Glomerular visceral epithelial cell (primary cell): ENCODE measurements at regions not wholly inside any gene's neighbourhood (a gene's known extent, or its start where the extent isn't known, plus 50 kb on each side); places are given as distances from the start of the nearest gene placed in this dataset.
A peak's percentile ranks its signal among the peaks of the same experiment; 100 is the strongest.

Experiments used
- DNase-seq: peaks from one replicate; pipeline ENCODE4 v3.0.0-alpha.2; 2016; ENCODE audit errors: extremely low spot score

DNA sequence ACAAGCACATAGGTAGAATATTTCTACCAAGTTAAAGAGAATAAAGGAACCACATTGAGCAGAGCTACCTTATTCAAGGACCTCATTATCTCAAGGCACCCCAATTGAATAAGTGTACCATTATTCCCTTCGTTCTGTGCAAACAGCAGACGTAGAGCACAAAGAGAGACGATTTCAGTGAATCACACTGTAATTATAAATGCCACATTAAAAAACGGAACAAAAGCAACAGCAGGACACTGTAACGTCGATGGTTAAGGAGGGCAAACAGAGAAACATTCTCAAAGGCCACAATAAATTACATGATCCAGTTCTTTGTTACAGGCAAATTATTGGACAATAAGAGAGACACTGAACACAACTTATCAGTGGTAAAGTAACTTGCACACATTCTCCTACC lies 644.1 kb upstream of the TENM3 start:
- DNase-seq = no peak

DNA sequence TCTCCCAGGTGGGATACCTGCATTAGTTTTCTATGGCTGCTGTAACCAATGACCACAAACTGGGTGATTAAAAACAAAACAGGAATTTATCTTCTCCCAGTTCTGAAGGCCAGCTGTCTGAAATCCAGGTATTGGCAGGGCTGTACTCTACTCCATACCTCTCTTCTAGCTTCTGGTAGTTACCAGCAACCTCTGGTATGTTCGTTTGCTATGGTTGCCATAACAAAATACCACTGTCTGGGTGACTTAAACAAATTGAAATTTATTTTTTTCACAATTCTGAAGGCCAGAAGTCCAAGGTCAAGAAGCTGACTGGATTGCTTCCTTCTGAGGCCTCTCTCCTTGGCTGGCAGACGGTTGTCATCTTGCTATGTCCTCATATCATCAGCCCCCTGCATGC lies 642.1 kb upstream of the TENM3 start:
- no peak for DNase-seq

DNA sequence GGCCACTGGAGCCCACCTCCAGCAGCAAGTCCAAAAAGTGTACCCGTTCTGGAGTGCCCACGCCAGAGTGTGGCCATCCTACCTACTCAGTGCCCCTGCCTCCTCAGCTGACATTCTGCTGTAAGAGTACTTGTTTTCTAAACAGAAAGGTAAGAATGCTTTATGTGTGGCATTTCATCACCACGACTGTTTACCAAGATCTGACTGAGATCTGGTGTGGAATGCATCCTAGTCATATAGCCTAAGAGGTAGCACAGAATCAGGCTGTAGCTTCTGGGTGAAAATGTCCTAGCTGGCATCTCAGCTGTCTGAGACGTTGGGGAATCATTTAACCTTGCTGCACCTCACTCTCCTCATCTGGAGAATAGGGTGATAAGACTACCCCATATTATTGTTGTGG lies 638.7 kb upstream of the TENM3 start:
- DNase-seq = no peak

DNA sequence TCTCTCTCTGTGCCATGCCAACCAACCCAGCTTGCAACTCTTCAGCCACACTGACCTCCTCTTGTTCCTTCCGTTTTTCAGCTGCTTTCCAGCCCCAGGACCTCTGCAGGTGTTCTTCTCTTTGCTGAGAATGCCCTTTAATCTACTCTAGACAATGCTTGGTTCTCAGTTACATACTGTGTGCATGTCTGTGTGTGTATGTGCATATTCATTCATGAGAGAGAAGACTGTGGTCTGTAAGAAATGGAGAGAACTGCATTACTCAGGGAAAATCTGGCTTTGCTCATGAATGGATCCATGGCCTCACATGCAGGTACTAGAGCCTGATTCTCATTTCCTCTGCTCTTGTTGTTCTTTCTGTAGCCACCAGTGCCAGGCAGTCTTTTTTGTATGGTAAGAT lies 636.9 kb upstream of the TENM3 start:
- DNase-seq = no peak

DNA sequence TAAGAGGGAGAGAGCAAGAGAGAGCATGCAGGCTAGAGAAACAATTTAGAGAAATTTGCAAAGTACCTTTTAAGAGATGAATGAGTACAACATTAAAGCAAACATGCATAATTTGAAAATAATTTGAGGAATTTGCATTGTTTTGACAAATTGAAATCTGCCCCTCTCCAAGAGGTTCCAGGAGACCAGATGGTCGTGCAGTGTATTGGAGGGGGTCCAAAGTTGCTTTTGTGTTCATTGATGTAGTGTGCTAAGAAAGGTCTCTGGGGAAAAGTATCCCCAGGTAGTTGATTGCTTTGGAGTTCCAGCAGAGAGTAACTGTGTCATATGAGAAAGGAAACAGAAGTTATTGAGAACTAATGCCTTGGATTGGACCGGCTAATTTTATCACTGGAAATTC lies 635.0 kb upstream of the TENM3 start:
- no peak for DNase-seq

DNA sequence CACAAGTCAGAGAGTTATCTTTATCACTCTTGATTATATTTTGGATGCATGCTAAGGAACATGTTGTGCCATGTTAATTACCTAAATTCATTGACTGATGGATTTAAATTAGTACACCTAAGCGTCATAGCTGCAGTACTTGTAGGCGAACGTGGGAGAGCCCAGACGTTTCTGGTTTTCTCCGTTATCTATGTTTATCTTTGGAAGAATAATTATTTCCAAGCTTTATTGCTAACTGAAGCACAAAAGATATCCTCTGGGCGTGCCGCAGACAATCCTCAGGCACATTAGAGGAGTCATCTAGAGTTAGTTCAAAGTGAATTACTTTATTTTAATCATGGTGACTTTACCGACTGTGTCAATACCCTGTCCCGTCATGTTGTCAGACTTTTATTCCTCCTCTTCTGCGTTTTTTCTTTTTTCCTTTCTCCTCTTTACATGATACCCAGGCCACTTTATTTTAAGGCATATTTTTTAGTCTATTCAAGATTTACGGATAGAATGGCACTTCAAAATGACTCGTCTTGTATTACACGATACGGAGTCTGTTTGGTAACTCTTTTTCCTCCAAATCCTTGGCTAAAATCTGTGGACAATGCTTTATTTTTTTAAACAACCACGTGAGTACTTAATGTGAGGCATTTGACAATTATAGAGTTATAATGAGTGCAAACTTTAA lies 632.0 kb upstream of the TENM3 start:
- DNase-seq = no peak

DNA sequence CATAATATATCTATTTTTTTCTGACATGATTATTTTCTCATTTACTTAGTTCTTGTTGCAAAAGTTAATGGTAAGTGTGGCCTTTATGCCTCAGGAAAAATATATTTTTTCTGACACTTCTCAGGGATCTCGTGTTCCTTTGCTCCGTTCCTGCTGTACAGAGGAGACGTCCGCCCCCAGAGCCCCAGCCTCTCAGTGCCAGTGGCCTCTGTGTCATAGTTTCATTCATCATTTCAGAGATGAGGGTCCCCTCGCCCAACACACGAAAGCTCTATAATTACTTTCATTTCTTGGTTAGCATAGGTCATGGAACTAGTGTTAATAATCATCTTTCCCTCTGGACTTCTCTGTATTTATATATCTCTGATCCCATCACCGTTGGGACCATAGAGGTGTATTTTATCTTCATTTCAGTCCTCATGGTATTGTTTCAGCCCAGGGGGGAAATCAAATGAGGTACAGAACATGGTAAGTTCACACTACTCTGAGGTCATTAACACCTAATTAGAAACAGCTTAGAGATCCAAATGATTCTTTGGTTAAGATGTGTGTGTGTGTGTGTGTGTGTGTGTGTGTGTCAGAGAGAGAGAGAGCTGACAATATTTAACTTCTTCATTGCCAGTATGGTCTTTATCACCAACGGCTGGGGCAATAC lies 631.1 kb upstream of the TENM3 start:
- no peak for DNase-seq

DNA sequence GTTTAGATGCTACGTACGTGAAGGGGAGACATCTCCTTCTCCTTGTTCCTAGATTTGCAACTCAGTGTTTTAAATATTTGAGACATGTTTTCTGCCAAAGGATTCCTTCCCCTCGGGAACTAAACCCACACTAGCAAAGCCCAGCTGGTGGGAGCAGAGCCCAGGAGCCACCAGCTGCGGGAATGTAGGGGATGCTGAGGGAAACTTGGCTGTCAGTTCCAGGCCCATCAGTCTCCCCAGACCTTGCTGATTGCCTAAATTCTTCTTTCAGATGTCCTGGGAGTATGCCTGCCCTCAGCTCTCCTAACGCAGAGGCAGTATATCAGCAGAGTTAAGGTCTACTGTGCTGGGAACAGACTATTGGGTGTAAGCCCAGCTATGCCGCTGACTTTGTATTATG lies 630.0 kb upstream of the TENM3 start:
- DNase-seq = no peak

DNA sequence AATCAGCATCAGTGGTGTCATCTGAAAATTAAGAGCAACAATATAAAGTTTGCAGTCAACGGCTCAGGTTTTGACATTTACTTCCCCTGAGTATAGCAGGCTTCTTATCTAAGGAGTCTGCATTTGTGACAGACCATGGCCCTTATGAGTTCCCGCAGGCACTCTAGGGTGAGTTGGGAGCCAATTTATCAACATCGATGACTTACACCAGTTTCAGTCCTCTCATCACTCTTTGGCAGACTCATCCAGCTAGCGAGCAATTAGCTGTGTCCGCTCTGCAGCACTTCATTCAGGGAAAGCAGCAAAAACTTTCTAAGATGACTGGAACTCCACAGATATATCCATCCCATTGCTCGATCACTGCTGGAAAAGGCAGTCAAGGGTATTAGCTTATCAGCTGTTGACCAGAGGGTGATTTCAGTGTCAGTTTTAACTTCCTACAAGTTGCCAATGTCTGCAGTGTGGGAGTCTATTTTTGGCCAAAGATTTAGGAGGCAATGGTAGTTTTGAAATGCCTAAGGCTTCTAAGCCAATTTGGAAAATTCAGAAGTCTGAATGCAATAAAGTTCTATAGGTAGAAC lies 625.1 kb upstream of the TENM3 start:
- DNase-seq = no peak

DNA sequence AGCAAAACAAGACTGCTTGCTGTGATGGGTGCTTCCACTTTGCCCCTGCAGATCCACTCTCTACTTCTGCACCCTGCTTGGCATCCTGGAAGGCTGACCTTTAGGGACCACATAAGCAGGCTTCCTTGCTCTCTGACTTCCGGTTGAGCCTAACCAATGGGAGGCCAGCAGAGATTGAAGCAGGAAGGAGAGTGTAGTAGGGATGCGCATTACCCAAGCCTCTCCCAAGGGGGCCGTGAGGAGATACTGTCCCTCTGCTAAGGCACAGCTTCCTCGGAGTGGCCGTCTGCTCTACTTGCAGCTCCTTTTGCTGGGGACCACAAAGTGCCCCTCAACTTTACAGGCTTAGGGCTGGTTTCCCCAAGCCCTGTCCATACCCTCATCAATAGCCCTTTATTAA lies 624.3 kb upstream of the TENM3 start:
- no peak for DNase-seq

DNA sequence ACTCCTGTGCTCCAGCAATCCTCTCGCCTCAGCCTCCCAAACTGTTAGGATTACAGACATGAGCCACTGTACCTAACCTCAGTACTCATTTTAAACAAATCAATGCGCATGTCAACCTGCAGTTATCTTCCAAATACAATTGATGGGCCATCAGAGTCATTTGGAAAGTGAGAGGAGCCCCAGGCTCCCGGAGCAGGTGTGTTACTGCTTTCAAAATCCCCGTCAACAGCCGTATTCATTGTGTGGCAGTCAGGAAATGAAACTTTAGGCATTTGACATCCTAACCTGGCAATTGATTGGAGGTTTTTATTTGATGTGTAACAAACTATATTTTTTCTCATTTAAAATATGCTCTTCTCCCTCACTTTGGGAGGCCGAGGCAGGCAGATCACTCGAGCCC lies 623.6 kb upstream of the TENM3 start:
- no peak for DNase-seq

DNA sequence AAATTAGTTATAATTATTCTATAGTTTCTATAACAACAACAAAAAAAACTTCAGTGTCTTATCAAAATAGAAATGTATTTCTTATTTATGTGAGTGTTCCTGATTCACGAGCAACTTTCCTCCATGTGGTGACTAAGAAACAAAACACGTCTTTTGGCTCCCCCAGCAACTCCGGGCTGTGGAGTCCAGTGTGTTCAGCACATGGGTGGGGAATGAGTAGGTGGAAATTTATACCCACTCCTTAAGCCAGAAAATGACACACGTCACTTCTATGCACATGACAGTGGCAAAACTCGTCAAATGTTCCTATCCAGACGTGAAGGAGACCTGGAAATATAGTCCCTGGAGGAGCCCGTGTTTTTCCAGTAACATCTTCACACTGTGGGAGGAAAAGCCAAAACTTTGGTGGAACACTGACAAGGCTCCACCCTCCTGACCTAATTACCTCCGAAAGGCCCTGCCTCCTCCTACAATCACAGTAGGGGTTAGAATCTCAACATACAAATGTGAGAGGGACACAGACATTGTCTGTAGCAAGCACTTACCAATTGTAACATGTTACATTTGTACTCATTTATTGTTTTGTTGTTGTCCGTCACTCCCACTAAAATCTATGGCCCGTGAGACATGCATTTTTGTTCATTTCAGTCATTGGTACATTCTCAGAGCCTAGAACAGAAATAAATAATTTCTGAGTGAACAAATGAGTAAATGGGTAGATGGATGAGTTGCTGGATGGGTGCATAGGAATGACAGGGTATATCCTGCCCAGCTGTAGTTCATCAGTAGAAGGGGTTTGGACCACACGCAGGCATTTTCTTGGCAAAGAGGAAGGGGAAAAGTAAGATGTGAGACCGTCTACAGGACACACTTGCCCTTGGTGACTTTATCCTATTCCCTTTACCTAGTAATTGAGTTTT lies 605.8 kb upstream of the TENM3 start:
- DNase-seq = no peak

DNA sequence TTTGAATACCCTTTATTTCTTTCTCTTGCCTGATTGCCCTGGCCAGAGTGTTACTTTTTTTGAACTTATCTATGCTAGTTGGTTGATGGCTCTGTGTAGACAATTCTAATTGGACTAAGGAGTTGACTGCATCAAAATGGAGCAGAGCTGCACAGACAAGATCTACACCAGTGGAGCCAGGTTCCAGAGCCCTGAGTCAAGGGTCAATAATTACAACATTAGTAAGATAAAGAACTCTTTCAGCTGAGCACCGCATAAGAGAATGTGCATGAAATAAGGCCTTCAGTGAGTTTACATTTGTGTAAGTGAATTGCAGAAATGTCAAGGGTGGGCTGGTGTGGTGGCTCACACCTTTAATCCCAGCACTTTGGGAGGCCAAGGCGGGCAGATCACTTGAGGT lies 599.7 kb upstream of the TENM3 start:
- DNase-seq = no peak

DNA sequence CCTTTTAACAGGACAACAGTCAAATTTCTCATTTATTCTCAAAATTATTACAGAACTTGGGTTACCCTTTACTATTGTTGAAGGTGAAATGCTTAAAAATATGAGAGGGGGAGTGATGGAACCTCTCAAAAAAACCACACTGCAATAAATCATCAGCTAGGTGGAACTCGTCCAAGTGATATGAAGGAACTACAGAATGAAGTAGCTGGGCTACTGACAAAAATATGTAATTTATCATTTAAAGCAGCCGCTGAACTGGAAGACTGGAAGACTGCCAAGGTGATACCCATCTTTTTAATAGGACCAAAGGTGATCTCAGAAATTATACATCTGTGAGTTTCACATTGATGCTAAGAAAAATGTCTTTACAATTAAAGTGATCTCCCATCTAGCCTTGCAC lies 597.7 kb upstream of the TENM3 start:
- no peak for DNase-seq

DNA sequence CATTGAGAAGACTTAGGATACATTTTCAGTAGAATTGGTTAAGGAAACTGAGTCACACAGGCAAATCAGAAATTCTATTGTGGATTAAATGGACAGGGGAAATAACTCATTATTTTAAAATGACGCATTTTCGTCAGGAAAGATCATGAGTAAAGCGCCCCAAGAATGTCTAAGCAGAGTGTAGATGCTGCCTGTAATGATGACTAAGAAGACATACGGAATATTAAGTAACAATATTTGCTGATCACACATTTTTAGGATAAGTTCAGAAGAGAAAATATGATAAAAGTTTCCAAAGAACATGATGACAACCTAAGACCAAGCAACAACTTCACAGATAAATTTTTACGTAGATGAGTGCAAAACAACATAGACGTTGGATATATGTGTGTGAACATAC lies 596.3 kb upstream of the TENM3 start:
- no peak for DNase-seq

DNA sequence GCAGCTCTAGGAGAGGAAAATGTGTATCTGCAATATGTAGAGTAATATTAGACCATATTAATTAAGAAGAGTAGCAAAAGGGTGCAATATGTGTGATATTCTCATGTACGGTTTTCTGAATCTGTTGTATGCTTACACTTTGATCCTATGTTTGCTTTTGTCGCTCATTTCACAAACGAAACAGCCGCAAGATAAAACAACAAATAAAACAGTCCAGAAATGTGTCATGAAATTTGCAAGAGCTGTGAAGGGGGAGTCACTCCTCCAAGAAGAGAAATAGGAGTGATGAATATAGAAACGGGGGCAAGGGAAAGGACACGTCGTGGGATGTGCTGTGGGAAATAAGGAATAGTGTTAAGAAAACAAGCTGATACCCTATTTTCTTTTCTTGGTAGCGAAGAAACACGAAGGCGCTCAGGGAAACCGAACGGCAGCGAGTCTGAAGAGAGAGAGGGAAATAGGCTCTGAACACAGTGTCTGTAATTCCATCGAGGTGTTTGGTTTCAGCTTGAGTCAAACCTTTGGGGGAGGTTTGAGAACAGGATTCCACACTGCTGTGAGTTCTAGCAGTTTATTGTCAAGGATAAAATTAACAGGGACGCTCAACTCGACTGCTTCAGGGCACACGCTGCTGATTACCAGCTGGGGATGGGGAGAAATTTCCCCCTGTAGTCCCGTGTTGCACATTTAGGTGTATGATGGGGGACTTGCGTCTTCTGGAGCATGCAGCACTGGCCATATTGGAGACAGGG lies 595.6 kb upstream of the TENM3 start:
- peak; percentile 18 for DNase-seq

DNA sequence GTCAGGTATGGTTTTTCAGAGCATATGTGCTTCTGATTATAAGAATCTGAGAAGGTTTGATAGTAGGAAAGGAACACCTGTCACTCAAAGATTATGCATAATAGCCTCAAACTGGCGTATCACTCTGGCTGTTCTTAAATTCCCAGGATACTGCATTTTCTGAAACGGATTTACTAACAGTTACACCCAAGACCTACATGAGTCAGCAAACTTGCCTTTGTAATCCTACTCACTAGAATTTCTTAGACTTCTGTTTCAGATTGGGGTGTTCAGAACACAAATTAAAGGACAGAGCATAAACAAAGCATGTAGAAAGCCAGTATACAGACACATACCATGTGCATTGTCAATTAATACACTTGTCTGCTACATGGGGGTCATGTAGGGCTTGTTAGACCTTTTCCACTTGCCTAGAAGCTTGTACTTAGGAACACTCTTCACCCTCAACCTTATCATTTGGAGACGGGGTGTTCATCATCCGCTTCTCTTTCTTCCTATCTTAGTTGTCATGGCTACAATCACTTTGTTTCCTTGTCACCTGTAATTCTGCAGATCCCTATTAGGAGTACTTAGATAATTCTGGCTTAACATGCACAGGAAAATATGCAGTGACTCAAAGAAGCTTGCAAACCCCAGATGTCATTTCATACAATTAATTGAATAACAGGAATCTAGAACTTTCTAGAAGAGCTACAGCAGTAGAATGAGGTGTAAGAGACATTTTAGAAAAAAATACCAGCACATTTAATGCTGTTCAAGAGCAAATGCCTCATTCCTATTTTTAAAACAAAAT lies 593.0 kb upstream of the TENM3 start:
- no peak for DNase-seq

DNA sequence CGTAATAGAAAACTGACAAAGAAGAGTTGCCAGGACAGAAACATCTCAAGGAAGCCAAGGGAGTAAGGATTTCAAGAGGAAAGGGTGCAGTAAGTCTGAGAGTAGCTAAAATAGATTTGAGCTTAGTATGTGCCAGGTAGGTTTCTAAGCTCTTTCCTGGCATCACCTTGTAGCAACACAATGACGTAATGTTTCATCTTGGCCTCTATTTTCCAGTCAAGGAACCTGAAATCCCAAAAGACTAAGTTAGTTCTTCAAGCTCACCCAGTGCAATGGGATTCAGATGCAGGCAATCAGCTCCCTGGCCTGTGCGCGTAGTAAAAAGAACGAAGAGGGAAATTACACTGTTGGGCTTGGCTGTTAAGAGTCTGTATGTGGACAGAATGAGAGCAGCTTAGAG lies 586.5 kb upstream of the TENM3 start:
- no peak for DNase-seq

DNA sequence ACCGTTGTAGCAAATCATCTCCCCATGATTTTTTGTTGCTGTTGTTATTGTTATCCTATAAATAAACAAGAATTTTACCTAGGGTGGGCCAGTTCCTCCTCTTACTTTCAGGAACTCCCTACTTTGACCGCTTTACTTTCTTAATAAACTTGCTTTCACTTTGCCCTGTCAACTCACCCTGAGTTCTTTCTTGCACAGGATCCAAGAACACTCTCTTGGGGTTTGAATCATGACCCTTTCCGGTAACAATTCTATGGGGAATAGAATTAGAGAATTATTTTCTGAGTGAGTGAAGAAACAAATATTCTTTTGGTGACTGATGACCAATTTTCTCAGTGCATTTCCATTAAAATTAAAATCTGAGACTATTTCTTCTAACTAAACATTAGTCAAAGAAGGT lies 584.0 kb upstream of the TENM3 start:
- DNase-seq = no peak

DNA sequence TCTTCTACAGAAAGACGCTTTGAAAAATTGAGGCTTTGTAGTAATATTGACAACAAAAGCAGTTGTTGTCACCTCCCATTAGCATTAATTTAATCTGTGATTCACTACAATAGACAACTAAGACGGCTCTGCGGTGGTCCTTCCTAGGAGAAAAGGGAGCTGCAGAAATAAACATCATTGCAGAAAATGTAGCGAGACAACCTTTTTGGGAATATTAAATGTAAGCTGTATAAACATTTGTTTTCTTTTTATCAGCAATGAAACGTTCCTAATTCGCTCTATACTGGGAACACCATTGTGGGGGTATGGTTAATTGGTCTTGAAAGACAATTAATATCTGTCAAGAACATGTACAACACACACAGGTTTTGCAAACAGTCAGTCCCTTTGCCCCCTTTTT lies 583.3 kb upstream of the TENM3 start:
- DNase-seq = no peak

DNA sequence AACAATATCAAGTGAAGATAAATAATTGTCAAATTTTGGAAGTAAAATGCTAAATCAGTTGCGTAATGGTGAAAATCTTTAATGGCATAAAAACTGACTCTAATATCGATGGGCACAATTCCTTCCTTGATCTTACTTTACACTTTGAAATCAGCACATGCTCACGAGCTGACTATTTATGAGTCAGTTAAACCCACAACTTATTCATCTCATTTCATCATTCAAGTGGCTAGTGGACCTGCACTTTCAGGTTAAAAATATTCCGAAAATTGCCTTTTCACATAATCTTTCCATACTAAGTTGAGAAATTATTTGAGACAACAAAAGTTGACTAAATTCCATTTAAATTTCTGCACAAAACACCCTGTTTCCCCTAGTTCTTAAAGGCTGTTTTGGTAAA lies 582.1 kb upstream of the TENM3 start:
- peak; percentile 48 for DNase-seq
